SK-N-SH treated with all-trans-retinoic acid at 6 μM for 48 hours (cell line): ENCODE measurements at regions not wholly inside any gene's neighbourhood (a gene's known extent, or its start where the extent isn't known, plus 50 kb on each side); places are given as distances from the start of the nearest gene placed in this dataset.

ENCODE experiments used
- ATAC-seq: fragments of 200-7000 bp; cut with Tn5 transposase; 3 replicates; pipeline ENCODE4 v1.9.1; 2020; ENCODE audit warnings: mild to moderate bottlenecking, moderate library complexity
- ARNTL ChIP-seq: fragments of 450-650 bp; formaldehyde crosslinking; IDR thresholded peaks from 2 replicates; pipeline ENCODE4 v1.5.0; 2020; ENCODE audit warnings: low read depth, mild to moderate bottlenecking, moderate library complexity, borderline replicate concordance
- BACH2 ChIP-seq: fragments of 250-450 bp; sonication (Bioruptor Pico); IDR thresholded peaks from 2 replicates; pipeline ENCODE4 v1.9.0; 2021; ENCODE audit warnings: mild to moderate bottlenecking, borderline replicate concordance
- CSDC2 ChIP-seq: fragments of 250-450 bp; sonication (Bioruptor Pico); IDR thresholded peaks from 2 replicates; pipeline ENCODE4 v1.5.0; 2020; ENCODE audit warnings: mild to moderate bottlenecking, moderate library complexity
- GLIS3 ChIP-seq: fragments of 250-450 bp; sonication (Bioruptor Pico); IDR thresholded peaks from 2 replicates; pipeline ENCODE4 v1.5.0; 2020; ENCODE audit warnings: mild to moderate bottlenecking, moderate library complexity
- ISL1 ChIP-seq: fragments of 250-450 bp; sonication (Bioruptor Pico); IDR thresholded peaks from 2 replicates; pipeline ENCODE4 v2.1.2; 2022; ENCODE audit warnings: mild to moderate bottlenecking, moderate library complexity
- OSR1 ChIP-seq: fragments of 250-450 bp; sonication (Bioruptor Pico); IDR thresholded peaks from 2 replicates; pipeline ENCODE4 v1.8.0; 2022; ENCODE audit warnings: moderate library complexity, mild to moderate bottlenecking, inconsistent platforms
- PPARA ChIP-seq: fragments of 250-450 bp; sonication (Bioruptor Pico); IDR thresholded peaks from 2 replicates; pipeline ENCODE4 v1.5.0; 2020; ENCODE audit warnings: mild to moderate bottlenecking, borderline replicate concordance
- RARB ChIP-seq: fragments of 250-450 bp; sonication (Bioruptor Pico); IDR thresholded peaks from 2 replicates; pipeline ENCODE4 v1.8.0; 2021; ENCODE audit warnings: mild to moderate bottlenecking, moderate library complexity
- SNAI2 ChIP-seq: fragments of 250-450 bp; sonication (Bioruptor Pico); IDR thresholded peaks from 2 replicates; pipeline ENCODE4 v1.5.0; 2020; ENCODE audit warnings: mild to moderate bottlenecking, moderate library complexity
- TCF4 ChIP-seq: fragments of 250-450 bp; sonication (Bioruptor Pico); IDR thresholded peaks from 2 replicates; pipeline ENCODE4 v1.8.0; 2021; ENCODE audit warnings: mild to moderate bottlenecking, moderate library complexity, borderline replicate concordance
- TOX ChIP-seq: fragments of 250-450 bp; sonication (Bioruptor Pico); IDR thresholded peaks from 2 replicates; pipeline ENCODE4 v1.8.0; 2021; ENCODE audit warnings: mild to moderate bottlenecking, moderate library complexity, borderline replicate concordance
- ZC3H10 ChIP-seq: fragments of 250-450 bp; sonication (Bioruptor Pico); IDR thresholded peaks from 2 replicates; pipeline ENCODE4 v1.5.1; 2021; ENCODE audit warnings: mild to moderate bottlenecking, moderate library complexity
- ZFP3 ChIP-seq: fragments of 250-450 bp; sonication (Bioruptor Pico); IDR thresholded peaks from 2 replicates; pipeline ENCODE4 v1.5.0; 2020; ENCODE audit warnings: mild to moderate bottlenecking, moderate library complexity
- ZFP30 ChIP-seq: fragments of 450-650 bp; formaldehyde crosslinking; IDR thresholded peaks from 2 replicates; pipeline ENCODE4 v1.5.0; 2022; ENCODE audit warnings: mild to moderate bottlenecking, moderate library complexity
- ZNF565 ChIP-seq: fragments of 450-650 bp; formaldehyde crosslinking; conservative IDR thresholded peaks from 2 replicates; pipeline ENCODE4 v1.5.0; 2020; ENCODE audit warnings: low read depth, mild to moderate bottlenecking, moderate library complexity
- ZNF70 ChIP-seq: fragments of 450-650 bp; formaldehyde crosslinking; IDR thresholded peaks from 2 replicates; pipeline ENCODE4 v1.5.0; 2020; ENCODE audit warnings: mild to moderate bottlenecking, moderate library complexity
- ZNF8 ChIP-seq: fragments of 450-650 bp; formaldehyde crosslinking; IDR thresholded peaks from 2 replicates; pipeline ENCODE4 v1.5.0; 2020; ENCODE audit warnings: mild to moderate bottlenecking, moderate library complexity
- TF ChIP-seq, protein P1 (sequence below): fragments of 250-450 bp; sonication (Bioruptor Pico); IDR thresholded peaks from 2 replicates; pipeline ENCODE4 v1.8.0; 2021; ENCODE audit warnings: low read depth, mild to moderate bottlenecking, moderate library complexity, borderline replicate concordance
- TF ChIP-seq, protein P2 (sequence below): fragments of 250-450 bp; sonication (Bioruptor Pico); IDR thresholded peaks from 2 replicates; pipeline ENCODE4 v1.8.0; 2020; ENCODE audit warnings: mild to moderate bottlenecking, moderate library complexity, borderline replicate concordance
- TF ChIP-seq, protein P3 (sequence below): fragments of 250-450 bp; sonication (Bioruptor Pico); IDR thresholded peaks from 2 replicates; pipeline ENCODE4 v1.5.1; 2020; ENCODE audit warnings: low read depth, mild to moderate bottlenecking, moderate library complexity

DNA sequence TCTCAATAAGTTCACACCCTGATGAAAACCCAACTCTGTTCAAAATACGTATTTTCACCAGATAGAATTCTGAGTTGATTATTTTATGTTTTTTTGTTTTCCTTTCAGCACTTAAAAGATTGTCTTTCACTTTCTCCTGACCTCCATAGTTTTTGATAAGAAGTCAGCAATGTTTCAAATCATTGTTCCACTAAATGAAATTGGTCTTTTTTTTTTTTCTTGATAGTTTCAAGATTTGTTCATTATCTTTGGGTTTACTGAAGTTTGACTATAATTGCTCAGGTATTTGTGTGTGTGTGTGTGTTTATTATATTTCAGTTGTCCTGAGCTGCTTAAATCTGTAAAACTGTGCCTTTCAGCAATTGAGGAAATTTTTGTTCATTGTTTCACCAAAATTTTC is 498.7 kb downstream of the TLE1 start:
- TF ChIP-seq BACH2, result no peak
- TF ChIP-seq, protein P1, sequence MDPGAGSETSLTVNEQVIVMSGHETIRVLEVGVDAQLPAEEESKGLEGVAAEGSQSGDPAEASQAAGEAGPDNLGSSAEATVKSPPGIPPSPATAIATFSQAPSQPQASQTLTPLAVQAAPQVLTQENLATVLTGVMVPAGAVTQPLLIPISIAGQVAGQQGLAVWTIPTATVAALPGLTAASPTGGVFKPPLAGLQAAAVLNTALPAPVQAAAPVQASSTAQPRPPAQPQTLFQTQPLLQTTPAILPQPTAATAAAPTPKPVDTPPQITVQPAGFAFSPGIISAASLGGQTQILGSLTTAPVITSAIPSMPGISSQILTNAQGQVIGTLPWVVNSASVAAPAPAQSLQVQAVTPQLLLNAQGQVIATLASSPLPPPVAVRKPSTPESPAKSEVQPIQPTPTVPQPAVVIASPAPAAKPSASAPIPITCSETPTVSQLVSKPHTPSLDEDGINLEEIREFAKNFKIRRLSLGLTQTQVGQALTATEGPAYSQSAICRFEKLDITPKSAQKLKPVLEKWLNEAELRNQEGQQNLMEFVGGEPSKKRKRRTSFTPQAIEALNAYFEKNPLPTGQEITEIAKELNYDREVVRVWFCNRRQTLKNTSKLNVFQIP (CRISPR knock-in tag), result no peak
- TF ChIP-seq PPARA (CRISPR knock-in tag), result no peak
- no peak for TF ChIP-seq ZFP30
- no peak for TF ChIP-seq ISL1
- TF ChIP-seq OSR1, result no peak
- TF ChIP-seq ARNTL (CRISPR knock-in tag), result no peak
- TF ChIP-seq TOX (CRISPR knock-in tag), result no peak
- TF ChIP-seq, protein P2, sequence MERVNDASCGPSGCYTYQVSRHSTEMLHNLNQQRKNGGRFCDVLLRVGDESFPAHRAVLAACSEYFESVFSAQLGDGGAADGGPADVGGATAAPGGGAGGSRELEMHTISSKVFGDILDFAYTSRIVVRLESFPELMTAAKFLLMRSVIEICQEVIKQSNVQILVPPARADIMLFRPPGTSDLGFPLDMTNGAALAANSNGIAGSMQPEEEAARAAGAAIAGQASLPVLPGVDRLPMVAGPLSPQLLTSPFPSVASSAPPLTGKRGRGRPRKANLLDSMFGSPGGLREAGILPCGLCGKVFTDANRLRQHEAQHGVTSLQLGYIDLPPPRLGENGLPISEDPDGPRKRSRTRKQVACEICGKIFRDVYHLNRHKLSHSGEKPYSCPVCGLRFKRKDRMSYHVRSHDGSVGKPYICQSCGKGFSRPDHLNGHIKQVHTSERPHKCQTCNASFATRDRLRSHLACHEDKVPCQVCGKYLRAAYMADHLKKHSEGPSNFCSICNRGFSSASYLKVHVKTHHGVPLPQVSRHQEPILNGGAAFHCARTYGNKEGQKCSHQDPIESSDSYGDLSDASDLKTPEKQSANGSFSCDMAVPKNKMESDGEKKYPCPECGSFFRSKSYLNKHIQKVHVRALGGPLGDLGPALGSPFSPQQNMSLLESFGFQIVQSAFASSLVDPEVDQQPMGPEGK (CRISPR knock-in tag), result no peak
- TF ChIP-seq GLIS3 (CRISPR knock-in tag), result no peak
- no peak for TF ChIP-seq RARB (CRISPR knock-in tag)
- no peak for TF ChIP-seq ZNF70
- ATAC-seq, result no peak

DNA sequence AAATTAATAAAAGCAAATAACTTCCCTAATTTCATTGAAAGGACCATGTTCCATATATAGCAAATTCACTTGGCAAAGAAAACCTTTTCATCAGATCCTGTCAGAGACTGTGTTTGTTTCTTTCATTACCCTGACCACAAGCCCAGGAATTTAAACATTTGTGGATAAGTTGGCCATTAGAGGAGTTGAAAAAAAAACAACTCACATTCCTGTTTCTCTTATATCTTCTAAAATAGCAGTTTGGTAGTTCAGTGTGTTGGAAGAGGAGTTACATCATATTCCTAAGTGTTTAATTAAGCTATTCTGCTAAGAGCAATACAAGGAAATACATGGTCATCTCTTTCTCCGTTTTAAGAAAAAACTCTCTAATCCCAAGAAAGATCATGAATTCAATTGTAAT is 505.6 kb downstream of the TLE1 start:
- ATAC-seq, result no peak
- peak; percentile 12; the same call in 1 of the 2 replicates for TF ChIP-seq GLIS3 (CRISPR knock-in tag)
- no peak for TF ChIP-seq TCF4 (CRISPR knock-in tag)
- no peak for TF ChIP-seq ZNF565 (CRISPR knock-in tag)
- peak; percentile 58; the same call in 1 of the 2 replicates for TF ChIP-seq ZFP3 (CRISPR knock-in tag)
- no peak for TF ChIP-seq CSDC2
- no peak for TF ChIP-seq SNAI2 (CRISPR knock-in tag)
- TF ChIP-seq, protein P2 (CRISPR knock-in tag), result peak; percentile 63; the same call in 1 of the 2 replicates
- no peak for TF ChIP-seq ZNF70
- no peak for TF ChIP-seq ARNTL (CRISPR knock-in tag)
- TF ChIP-seq ISL1, result peak; percentile 93

DNA sequence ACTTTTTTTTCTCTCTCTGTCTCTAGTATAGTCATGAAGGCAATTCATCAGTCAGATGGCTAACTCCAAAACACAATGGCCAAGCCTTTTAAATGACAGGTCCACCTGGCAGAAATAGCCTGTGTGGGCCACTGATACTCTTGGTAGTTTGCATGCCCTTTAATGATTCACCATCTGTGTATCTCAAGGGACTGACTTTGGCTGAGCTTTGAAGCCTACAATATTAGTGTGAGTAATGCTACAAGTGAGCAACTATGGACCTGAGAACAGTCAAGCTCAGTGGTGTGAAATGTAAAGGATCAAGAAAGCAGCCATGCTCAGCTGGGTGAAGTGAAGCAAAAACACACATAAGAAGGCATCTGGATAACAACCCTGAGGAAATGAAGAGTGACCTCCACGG is 506.9 kb downstream of the TLE1 start:
- TF ChIP-seq BACH2 (no peak), ZNF70 (no peak), TOX (CRISPR knock-in tag) (no peak), CSDC2 (no peak), ZNF8 (CRISPR knock-in tag) (no peak), ZC3H10 (CRISPR knock-in tag) (no peak), ARNTL (CRISPR knock-in tag) (no peak), GLIS3 (CRISPR knock-in tag) (no peak), OSR1 (no peak)
- TF ChIP-seq, protein P3, sequence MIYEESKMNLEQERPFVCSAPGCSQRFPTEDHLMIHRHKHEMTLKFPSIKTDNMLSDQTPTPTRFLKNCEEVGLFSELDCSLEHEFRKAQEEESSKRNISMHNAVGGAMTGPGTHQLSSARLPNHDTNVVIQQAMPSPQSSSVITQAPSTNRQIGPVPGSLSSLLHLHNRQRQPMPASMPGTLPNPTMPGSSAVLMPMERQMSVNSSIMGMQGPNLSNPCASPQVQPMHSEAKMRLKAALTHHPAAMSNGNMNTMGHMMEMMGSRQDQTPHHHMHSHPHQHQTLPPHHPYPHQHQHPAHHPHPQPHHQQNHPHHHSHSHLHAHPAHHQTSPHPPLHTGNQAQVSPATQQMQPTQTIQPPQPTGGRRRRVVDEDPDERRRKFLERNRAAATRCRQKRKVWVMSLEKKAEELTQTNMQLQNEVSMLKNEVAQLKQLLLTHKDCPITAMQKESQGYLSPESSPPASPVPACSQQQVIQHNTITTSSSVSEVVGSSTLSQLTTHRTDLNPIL (CRISPR knock-in tag), result no peak
- ATAC-seq, result no peak

DNA sequence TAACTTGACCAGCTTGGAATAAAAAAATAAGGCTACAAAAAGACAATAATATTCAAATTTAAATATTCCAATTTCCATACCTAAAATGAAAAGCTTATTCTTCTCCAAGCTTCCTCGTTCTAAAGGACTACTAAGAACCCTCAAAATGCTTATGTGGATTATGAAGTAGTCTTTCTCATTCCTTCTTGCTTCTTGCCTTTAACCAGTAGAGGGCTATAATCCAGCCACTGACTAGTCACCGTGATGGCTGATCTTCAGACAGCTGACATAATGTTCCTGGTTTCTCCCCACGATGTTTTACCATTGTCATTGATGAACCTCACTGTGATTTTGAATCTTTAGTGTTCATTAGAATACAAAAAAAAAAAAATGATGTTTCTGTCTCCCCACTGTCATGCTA is 515.3 kb downstream of the TLE1 start:
- no peak for ATAC-seq
- TF ChIP-seq BACH2 (no peak), CSDC2 (no peak), SNAI2 (CRISPR knock-in tag) (no peak), GLIS3 (CRISPR knock-in tag) (no peak), ZFP30 (no peak), ISL1 (no peak)
- TF ChIP-seq, protein P1 (CRISPR knock-in tag), result no peak
